ENCODE measurements at regions not wholly inside any gene's neighbourhood (a gene's known extent, or its start where the extent isn't known, plus 50 kb on each side); places are given as distances from the start of the nearest gene placed in this dataset.

GRCh38 chr9:80699511-80699998 is 989.8 kb downstream of the TLE1 start (continued):
- no peak for TF ChIP-seq ZNF318 (IDR thresholded peaks at IDR 0.05; ENCODE audit: borderline replicate concordance in 1 of 2, low read depth in 1 of 2)
- no peak for TF ChIP-seq RBM25 (IDR thresholded peaks at IDR 0.05; ENCODE audit: low read depth, low read length, severe bottlenecking)
